ELF-1 (cell line): ENCODE measurements at regions not wholly inside any gene's neighbourhood (a gene's known extent, or its start where the extent isn't known, plus 50 kb on each side); places are given as distances from the start of the nearest gene placed in this dataset.
"Not testable (repeated sequence)": the region's sequence is repeated elsewhere in the genome, so short reads cannot be mapped to it uniquely, and the experiment has no call there.

Experiments
- DNase-seq: peaks from one replicate; pipeline ENCODE4 v3.0.0-alpha.2; 2016; ENCODE audit warnings: low read depth, low spot score

- no peak for DNase-seq
Measured at GRCh38 chr18:22503803-22504202, 86.1 kb upstream of the CTAGE1 start.

GRCh38 chr18:22504251-22505030 is 86.7 kb upstream of the CTAGE1 start:
- no peak for DNase-seq

GRCh38 chr18:22505141-22505591 is 87.5 kb upstream of the CTAGE1 start:
- no peak for DNase-seq

- DNase-seq = no peak
Measured at GRCh38 chr18:22507055-22507454, 89.3 kb upstream of the CTAGE1 start.

GRCh38 chr18:22509423-22509822 is 91.7 kb upstream of the CTAGE1 start:
- DNase-seq = no peak

GRCh38 chr18:22510697-22511096 is 93.0 kb upstream of the CTAGE1 start:
- DNase-seq = no peak

- no peak for DNase-seq
Measured at GRCh38 chr18:22513721-22514481, 96.2 kb upstream of the CTAGE1 start.

GRCh38 chr18:22514655-22515054 is 96.9 kb upstream of the CTAGE1 start:
- DNase-seq = no peak

- no peak for DNase-seq
Measured at GRCh38 chr18:22515250-22515649, 97.5 kb upstream of the CTAGE1 start.

GRCh38 chr18:22517356-22517755 is 99.6 kb upstream of the CTAGE1 start:
- no peak for DNase-seq

GRCh38 chr18:22521026-22521707 is 103.5 kb upstream of the CTAGE1 start:
- DNase-seq = no peak

GRCh38 chr18:22523481-22523880 is 105.8 kb upstream of the CTAGE1 start:
- DNase-seq = no peak

GRCh38 chr18:22524783-22525182 is 107.1 kb upstream of the CTAGE1 start:
- no peak for DNase-seq

- DNase-seq = no peak
Measured at GRCh38 chr18:22525313-22525712, 107.6 kb upstream of the CTAGE1 start.

- no peak for DNase-seq
Measured at GRCh38 chr18:22525883-22526282, 108.2 kb upstream of the CTAGE1 start.

GRCh38 chr18:22528291-22528690 is 110.6 kb upstream of the CTAGE1 start:
- no peak for DNase-seq

- DNase-seq = not testable (repeated sequence)
Measured at GRCh38 chr18:22534706-22535105, 117.0 kb upstream of the CTAGE1 start.

GRCh38 chr18:22536558-22536957 is 118.8 kb upstream of the CTAGE1 start:
- peak; percentile 52 for DNase-seq

GRCh38 chr18:22538426-22538825 is 120.7 kb upstream of the CTAGE1 start:
- DNase-seq = no peak

- no peak for DNase-seq
Measured at GRCh38 chr18:22539051-22539765, 121.5 kb upstream of the CTAGE1 start.

- no peak for DNase-seq
Measured at GRCh38 chr18:22541232-22541631, 123.5 kb upstream of the CTAGE1 start.

- no peak for DNase-seq
Measured at GRCh38 chr18:22542406-22542835, 124.7 kb upstream of the CTAGE1 start.
